Astrocyte of the spinal cord (primary cell): ENCODE measurements at regions not wholly inside any gene's neighbourhood (a gene's known extent, or its start where the extent isn't known, plus 50 kb on each side); places are given as distances from the start of the nearest gene placed in this dataset.
A peak's percentile ranks its signal among the peaks of the same experiment; 100 is the strongest.

ENCODE experiments used
- DNase-seq: peaks from one replicate; pipeline ENCODE4 v3.0.0; 2011; ENCODE audit warnings: low read depth, low spot score
- H3K4me3 ChIP-seq: 2 replicates; pipeline ENCODE4 v1.5.1; 2011; ENCODE audit warnings: low read depth, mild to moderate bottlenecking, low read length, moderate library complexity
- CTCF ChIP-seq: IDR thresholded peaks from 2 replicates; pipeline ENCODE4 v1.5.1; 2012; ENCODE audit warnings: low read depth, mild to moderate bottlenecking, low read length, inconsistent platforms
- in situ Hi-C: cut with HindIII; loops from 2 replicates; pipeline ENCODE4 v1.10.0; 2017; ENCODE audit warnings: low sequenced_read_pairs

- H3K4me3 ChIP-seq, result no peak overlapping the region
- no peak for TF ChIP-seq CTCF
- in situ Hi-C loops, result no loop called here
- DNase-seq, result no peak
Measured at GRCh38 chr2:160924936-160925353, 235.3 kb upstream of the TANK start.

GRCh38 chr2:160925956-160926355, 234.3 kb upstream of the TANK start:
- no peak for DNase-seq
- H3K4me3 ChIP-seq, result no peak overlapping the region
- no peak for TF ChIP-seq CTCF
- in situ Hi-C loops, result no loop called here

DNA sequence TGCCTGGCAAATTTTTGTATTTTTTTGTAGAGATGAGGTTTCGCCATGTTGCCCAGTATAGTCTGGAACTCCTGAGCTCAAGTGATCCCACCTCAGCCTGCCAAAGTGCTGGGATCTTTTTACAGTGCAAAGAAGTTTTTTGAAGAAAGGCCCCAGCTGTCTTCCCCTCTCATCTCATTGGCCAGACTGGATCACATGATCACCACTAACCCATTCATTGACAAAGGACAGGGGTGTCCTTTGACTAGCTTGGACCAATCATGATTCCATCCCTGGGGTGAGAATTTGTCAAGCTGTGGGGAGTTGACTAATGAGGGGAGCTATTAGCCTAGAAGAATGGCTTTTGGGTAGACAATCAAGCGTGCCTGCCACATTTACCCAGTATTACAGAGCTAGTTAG, 232.9 kb upstream of the TANK start:
- no peak for TF ChIP-seq CTCF
- H3K4me3 ChIP-seq, result no peak overlapping the region
- no peak for DNase-seq
- in situ Hi-C loops, result no loop called here

GRCh38 chr2:160928854-160929301, 231.3 kb upstream of the TANK start:
- in situ Hi-C loops, result no loop called here
- H3K4me3 ChIP-seq, result no peak overlapping the region
- DNase-seq, result peak; percentile 71
- TF ChIP-seq CTCF, result no peak

DNA sequence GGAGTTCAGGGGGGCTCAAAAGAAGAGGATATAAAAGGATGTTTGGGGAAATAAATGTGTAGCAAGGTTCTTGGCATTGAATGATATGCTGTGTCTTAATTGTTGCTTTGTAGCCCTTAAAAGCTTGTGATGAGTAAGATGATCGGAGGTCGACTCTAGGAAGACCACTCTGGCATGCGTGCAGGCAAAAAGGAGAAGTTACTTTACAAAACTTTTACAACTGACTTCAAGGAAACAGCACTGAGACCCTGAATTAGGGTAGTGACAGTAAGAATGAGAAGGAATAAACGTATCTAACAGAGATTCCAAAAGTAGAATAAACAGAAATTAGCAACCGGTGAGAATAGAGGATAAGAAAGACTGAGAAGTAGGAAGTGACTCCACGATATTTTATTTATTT, 228.7 kb upstream of the TANK start:
- H3K4me3 ChIP-seq, result no peak overlapping the region
- no peak for DNase-seq
- TF ChIP-seq CTCF, result no peak
- in situ Hi-C loops, result no loop called here

DNA sequence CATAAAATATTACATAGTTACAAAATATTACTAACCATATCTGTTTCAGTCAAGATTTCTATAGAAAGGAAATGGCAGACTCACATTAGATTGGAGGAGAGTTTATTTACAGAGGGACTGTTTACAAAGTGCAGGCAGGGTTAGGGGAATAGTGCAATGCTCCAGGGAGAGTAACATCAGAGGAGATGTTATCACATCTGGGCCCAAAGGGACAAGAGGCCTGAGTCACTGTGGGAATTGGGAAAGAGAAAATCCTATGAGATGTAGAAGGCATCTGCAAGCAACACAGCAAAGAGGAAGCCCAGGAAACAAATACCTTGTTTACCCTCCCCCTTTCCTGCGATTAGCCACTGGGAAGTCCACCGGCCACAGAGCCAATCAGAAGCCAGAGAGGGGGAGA, 227.3 kb upstream of the TANK start:
- no peak for TF ChIP-seq CTCF
- DNase-seq, result no peak
- in situ Hi-C loops, result no loop called here
- H3K4me3 ChIP-seq, result no peak overlapping the region

- H3K4me3 ChIP-seq, result no peak overlapping the region
- DNase-seq, result no peak
- in situ Hi-C loops, result no loop called here
- TF ChIP-seq CTCF, result no peak
Measured at GRCh38 chr2:160934263-160934662, 226.0 kb upstream of the TANK start.
